Chondrocyte (in vitro differentiated cells): ENCODE measurements at regions not wholly inside any gene's neighbourhood (a gene's known extent, or its start where the extent isn't known, plus 50 kb on each side); places are given as distances from the start of the nearest gene placed in this dataset.

Source experiments
- DNase-seq: peaks from one replicate; pipeline ENCODE4 v3.0.0; 2021; ENCODE audit warnings: mixed read lengths, low spot score
- H3K27ac Mint-ChIP-seq: one replicate; pipeline ENCODE4 v1.8.0; 2021; ENCODE audit warnings: mild to moderate bottlenecking, moderate library complexity, mixed read lengths; ENCODE audit not compliant: unreplicated experiment
- H3K27me3 Mint-ChIP-seq: 2 replicates; pipeline ENCODE4 v1.8.0; 2021; ENCODE audit warnings: low read depth, mixed read lengths
- H3K36me3 Mint-ChIP-seq: 2 replicates; pipeline ENCODE4 v1.8.0; 2021; ENCODE audit warnings: low read depth, mixed read lengths
- H3K4me1 Mint-ChIP-seq: 2 replicates; pipeline ENCODE4 v1.8.0; 2021; ENCODE audit warnings: low read depth, mild to moderate bottlenecking, mixed read lengths
- H3K4me3 Mint-ChIP-seq: one replicate; pipeline ENCODE4 v1.8.0; 2021; ENCODE audit warnings: mild to moderate bottlenecking, moderate library complexity, mixed read lengths; ENCODE audit not compliant: unreplicated experiment
- H3K9me3 Mint-ChIP-seq: 2 replicates; pipeline ENCODE4 v1.8.0; 2021; ENCODE audit warnings: low read depth, mixed read lengths
- TF ChIP-seq, protein P1 (sequence below): fragments of 200-600 bp; sonication (generic); IDR thresholded peaks from 2 replicates; pipeline ENCODE4 v1.5.0; 2021; ENCODE audit warnings: antibody characterized with exemption, mild to moderate bottlenecking, moderate library complexity

DNA sequence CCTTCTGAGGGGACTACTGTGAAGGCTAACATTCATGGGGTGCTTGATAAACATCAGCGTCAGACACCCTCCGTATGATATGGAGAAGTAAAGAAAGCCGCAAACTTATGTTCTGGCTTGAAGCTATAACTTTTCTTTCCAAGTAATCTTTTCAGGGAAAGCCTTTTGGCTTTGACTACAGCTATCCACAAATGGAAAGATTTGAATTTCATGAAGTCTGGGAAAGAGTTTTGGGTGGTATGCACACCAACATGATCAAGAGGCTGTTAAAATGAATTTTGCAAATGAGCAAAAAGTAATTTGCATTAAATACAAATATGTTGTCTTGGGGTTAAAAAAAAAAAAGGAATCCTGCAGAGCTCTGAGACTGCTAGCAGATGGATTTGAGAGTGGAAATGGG is 114.8 kb upstream of the LIMCH1 start:
- H3K4me1 Mint-ChIP-seq, result peaks cover 27% of the 10 kb centered on the region

DNA sequence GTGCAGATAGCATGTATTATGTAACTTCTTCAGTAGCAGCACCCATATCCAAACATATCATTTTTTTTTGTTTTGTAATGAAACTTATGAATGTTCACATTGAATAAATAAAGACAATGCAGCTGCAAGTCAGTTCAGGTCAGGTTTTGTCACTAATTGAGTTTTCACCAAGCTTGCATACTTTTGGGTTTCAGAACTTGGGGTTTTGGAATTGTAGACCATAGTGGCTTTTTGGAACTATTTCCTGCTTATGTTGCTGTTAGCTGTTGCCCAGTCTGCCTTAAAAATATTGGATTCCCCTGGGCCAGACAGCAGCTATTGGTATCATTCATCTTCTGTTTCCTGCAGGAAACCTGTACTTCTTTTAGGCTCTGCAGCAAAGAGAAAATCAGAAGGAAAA is 113.4 kb upstream of the LIMCH1 start:
- H3K4me3 Mint-ChIP-seq, result no peak overlapping the region
- no peak for DNase-seq
- peaks cover 29% of the 10 kb centered on the region for H3K4me1 Mint-ChIP-seq
- no peak overlapping the region for H3K27ac Mint-ChIP-seq
- H3K27me3 Mint-ChIP-seq, result peaks cover 14% of the 10 kb centered on the region
- H3K36me3 Mint-ChIP-seq, result no peaks in the 10 kb centered on the region
- H3K9me3 Mint-ChIP-seq, result no peaks in the 10 kb centered on the region
- TF ChIP-seq, protein P1, sequence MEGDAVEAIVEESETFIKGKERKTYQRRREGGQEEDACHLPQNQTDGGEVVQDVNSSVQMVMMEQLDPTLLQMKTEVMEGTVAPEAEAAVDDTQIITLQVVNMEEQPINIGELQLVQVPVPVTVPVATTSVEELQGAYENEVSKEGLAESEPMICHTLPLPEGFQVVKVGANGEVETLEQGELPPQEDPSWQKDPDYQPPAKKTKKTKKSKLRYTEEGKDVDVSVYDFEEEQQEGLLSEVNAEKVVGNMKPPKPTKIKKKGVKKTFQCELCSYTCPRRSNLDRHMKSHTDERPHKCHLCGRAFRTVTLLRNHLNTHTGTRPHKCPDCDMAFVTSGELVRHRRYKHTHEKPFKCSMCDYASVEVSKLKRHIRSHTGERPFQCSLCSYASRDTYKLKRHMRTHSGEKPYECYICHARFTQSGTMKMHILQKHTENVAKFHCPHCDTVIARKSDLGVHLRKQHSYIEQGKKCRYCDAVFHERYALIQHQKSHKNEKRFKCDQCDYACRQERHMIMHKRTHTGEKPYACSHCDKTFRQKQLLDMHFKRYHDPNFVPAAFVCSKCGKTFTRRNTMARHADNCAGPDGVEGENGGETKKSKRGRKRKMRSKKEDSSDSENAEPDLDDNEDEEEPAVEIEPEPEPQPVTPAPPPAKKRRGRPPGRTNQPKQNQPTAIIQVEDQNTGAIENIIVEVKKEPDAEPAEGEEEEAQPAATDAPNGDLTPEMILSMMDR, result no peak

More for the DNA sequence above, 114.8 kb upstream of the LIMCH1 start:
- no peak overlapping the region for H3K27ac Mint-ChIP-seq
- H3K4me3 Mint-ChIP-seq, result no peak overlapping the region
- TF ChIP-seq, protein P1, result no peak
- no peak for DNase-seq
- H3K27me3 Mint-ChIP-seq, result peaks cover 14% of the 10 kb centered on the region
- H3K36me3 Mint-ChIP-seq, result no peaks in the 10 kb centered on the region
- no peaks in the 10 kb centered on the region for H3K9me3 Mint-ChIP-seq

DNA sequence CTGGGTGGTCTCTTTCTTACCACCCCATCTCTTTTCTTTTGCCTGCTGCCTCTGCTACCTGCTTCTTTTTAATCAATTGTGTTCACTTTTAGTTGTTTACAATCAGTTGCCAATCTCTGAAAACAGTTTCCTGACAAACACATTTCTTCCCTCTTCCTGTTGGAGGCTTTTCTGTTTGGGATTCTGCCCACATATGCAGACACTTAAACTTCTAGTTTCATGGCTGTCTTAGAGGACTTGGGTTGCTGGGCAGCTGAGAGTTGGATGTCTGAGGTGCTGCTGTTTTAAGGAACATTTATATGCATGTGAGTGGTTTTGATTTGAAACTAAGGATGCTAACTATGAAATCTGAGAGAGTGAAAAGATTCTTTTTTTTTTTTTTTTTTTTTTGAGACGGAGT is 112.3 kb upstream of the LIMCH1 start:
- H3K27ac Mint-ChIP-seq, result no peak overlapping the region
- peaks cover 14% of the 10 kb centered on the region for H3K27me3 Mint-ChIP-seq
- H3K4me3 Mint-ChIP-seq, result no peak overlapping the region
- H3K4me1 Mint-ChIP-seq, result peaks cover 34% of the 10 kb centered on the region
- H3K36me3 Mint-ChIP-seq, result no peaks in the 10 kb centered on the region
- no peaks in the 10 kb centered on the region for H3K9me3 Mint-ChIP-seq
- no peak for DNase-seq
- TF ChIP-seq, protein P1, result no peak

DNA sequence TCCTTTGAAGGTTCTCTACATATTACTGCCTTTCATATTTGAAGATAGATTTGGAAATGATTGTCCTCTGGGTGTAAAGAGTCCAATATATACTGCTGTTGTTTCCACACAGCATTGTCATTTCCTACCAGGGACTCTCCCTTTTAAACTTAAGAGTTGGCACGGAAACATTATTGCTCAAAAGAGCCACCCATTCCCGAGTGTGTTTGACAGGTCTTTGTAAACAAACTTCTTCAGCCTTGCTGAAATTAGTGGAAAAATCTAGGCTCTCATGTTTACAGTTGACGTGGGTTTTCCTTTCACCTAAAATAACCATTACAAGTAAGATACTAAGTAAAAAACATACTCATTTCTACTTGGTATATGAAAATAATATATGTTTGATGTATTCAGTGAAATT is 111.4 kb upstream of the LIMCH1 start:
- no peak for DNase-seq
- no peaks in the 10 kb centered on the region for H3K36me3 Mint-ChIP-seq
- no peaks in the 10 kb centered on the region for H3K9me3 Mint-ChIP-seq
- peaks cover 42% of the 10 kb centered on the region for H3K4me1 Mint-ChIP-seq
- no peak overlapping the region for H3K4me3 Mint-ChIP-seq
- peaks cover 14% of the 10 kb centered on the region for H3K27me3 Mint-ChIP-seq
- H3K27ac Mint-ChIP-seq, result no peak overlapping the region
- TF ChIP-seq, protein P1, result no peak

DNA sequence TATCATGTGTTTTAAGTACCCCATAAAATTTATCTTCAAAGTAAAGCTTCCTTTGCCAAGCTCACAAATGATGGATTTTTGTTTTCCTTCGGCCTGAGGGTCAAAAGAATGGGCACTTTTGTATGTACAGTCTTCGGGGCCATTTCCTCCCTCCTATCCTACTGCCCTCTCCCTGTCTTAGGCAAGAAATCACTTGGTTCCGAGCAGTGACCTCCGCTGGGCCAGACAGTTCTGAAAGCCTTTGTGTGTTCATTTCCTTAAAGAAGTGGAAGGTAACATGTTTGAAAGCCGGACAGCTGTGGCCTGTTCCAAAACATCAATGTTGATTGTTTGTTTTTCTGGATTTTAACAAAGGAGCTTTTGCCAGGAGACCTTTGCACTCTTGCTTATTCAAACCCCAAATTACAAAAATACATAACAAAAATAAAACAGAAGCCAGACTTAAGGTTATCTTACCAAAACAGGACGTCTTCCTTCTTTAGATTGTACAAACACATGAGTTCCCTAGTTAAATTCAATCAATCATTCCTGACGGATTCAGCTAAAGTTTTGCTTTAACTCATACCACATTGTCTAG is 110.6 kb upstream of the LIMCH1 start:
- DNase-seq, result no peak
- Mint-ChIP-seq H3K9me3 (no peaks in the 10 kb centered on the region), H3K4me3 (no peak overlapping the region), H3K27ac (no peak overlapping the region), H3K4me1 (peaks cover 51% of the 10 kb centered on the region), H3K27me3 (peaks cover 14% of the 10 kb centered on the region), H3K36me3 (no peaks in the 10 kb centered on the region)
- TF ChIP-seq, protein P1, result no peak
